WTC11 (cell line): ENCODE measurements at regions not wholly inside any gene's neighbourhood (a gene's known extent, or its start where the extent isn't known, plus 50 kb on each side); places are given as distances from the start of the nearest gene placed in this dataset.

Experiments
- ATAC-seq: fragments of 200-7000 bp; cut with Tn5 transposase; 2 replicates; pipeline ENCODE4 v1.10.0; 2021; ENCODE audit warnings: mild to moderate bottlenecking, moderate library complexity
- CTCF ChIA-PET: fragments of 300-600 bp; sonication (Branson Sonifier 250); formaldehyde crosslinking; loops from one replicate; lab custom pipeline; 2021; ENCODE audit warnings: antibody characterized with exemption; lab: Charles Lee
- POLR2A ChIA-PET: fragments of 350-600 bp; sonication (Branson Sonifier 250); formaldehyde crosslinking; loops from one replicate; lab custom pipeline; 2021; ENCODE audit warnings: antibody characterized with exemption; lab: Charles Lee
- DNase-seq: peaks from one replicate; pipeline ENCODE4 v3.0.0; 2021; ENCODE audit warnings: low spot score
- H3K27ac Mint-ChIP-seq: 2 replicates; pipeline ENCODE4 v1.8.0; 2021; ENCODE audit warnings: mixed read lengths
- H3K27me3 Mint-ChIP-seq: 2 replicates; pipeline ENCODE4 v1.8.0; 2021; ENCODE audit warnings: low read depth, mild to moderate bottlenecking, moderate library complexity, mixed read lengths
- H3K36me3 Mint-ChIP-seq: 2 replicates; pipeline ENCODE4 v1.8.0; 2021; ENCODE audit warnings: mixed read lengths
- H3K4me1 Mint-ChIP-seq: 2 replicates; pipeline ENCODE4 v1.8.0; 2022; ENCODE audit warnings: mixed read lengths
- H3K4me3 Mint-ChIP-seq: 2 replicates; pipeline ENCODE4 v1.8.0; 2021; ENCODE audit warnings: mild to moderate bottlenecking, moderate library complexity, mixed read lengths
- H3K9me3 Mint-ChIP-seq: 2 replicates; pipeline ENCODE4 v1.8.0; 2021; ENCODE audit warnings: mixed read lengths
- ATF2 ChIP-seq: sonication (generic); formaldehyde crosslinking; IDR thresholded peaks from 2 replicates; pipeline ENCODE4 v1.8.1; 2022; ENCODE audit warnings: low read depth, missing genetic modification reagents, borderline replicate concordance
- CDX4 ChIP-seq: fragments of 250-450 bp; sonication (Bioruptor Pico); IDR thresholded peaks from 2 replicates; pipeline ENCODE4 v1.9.0; 2021; ENCODE audit warnings: moderate library complexity, mild to moderate bottlenecking, inconsistent platforms, borderline replicate concordance
- EMX1 ChIP-seq: fragments of 250-450 bp; sonication (Bioruptor Pico); IDR thresholded peaks from 2 replicates; pipeline ENCODE4 v1.8.0; 2021; ENCODE audit warnings: mild to moderate bottlenecking
- FOXK1 ChIP-seq: sonication (generic); formaldehyde crosslinking; IDR thresholded peaks from 2 replicates; pipeline ENCODE4 v1.8.0; 2022; ENCODE audit warnings: mild to moderate bottlenecking, moderate library complexity, missing genetic modification reagents
- HMGA2 ChIP-seq: fragments of 250-450 bp; sonication (Bioruptor Pico); IDR thresholded peaks from 2 replicates; pipeline ENCODE4 v1.4.0; 2021; ENCODE audit warnings: mild to moderate bottlenecking, moderate library complexity
- IRF1 ChIP-seq: sonication (generic); formaldehyde crosslinking; IDR thresholded peaks from 2 replicates; pipeline ENCODE4 v1.8.0; 2023; ENCODE audit warnings: missing genetic modification reagents
- MXD4 ChIP-seq: fragments of 250-450 bp; sonication (Bioruptor Pico); IDR thresholded peaks from 2 replicates; pipeline ENCODE4 v1.8.0; 2021; ENCODE audit warnings: mild to moderate bottlenecking, moderate library complexity, borderline replicate concordance
- NFYB ChIP-seq: sonication (generic); formaldehyde crosslinking; conservative IDR thresholded peaks from 2 replicates; pipeline ENCODE4 v1.8.0; 2022; ENCODE audit warnings: low read depth, missing genetic modification reagents
- PRDM15 ChIP-seq: sonication (generic); formaldehyde crosslinking; IDR thresholded peaks from 2 replicates; pipeline ENCODE4 v1.8.0; 2022; ENCODE audit warnings: missing genetic modification reagents
- RELA ChIP-seq: sonication (generic); formaldehyde crosslinking; IDR thresholded peaks from 2 replicates; pipeline ENCODE4 v1.8.1; 2022; ENCODE audit warnings: missing genetic modification reagents, mild to moderate bottlenecking, borderline replicate concordance
- RORB ChIP-seq: fragments of 250-450 bp; sonication (Bioruptor Pico); IDR thresholded peaks from 2 replicates; pipeline ENCODE4 v1.9.0; 2021; ENCODE audit warnings: mild to moderate bottlenecking
- SP1 ChIP-seq: sonication (generic); formaldehyde crosslinking; conservative IDR thresholded peaks from 2 replicates; pipeline ENCODE4 v1.8.1; 2022; ENCODE audit warnings: missing genetic modification reagents
- TEAD1 ChIP-seq: sonication (generic); formaldehyde crosslinking; IDR thresholded peaks from 2 replicates; pipeline ENCODE4 v1.8.0; 2022; ENCODE audit warnings: mild to moderate bottlenecking, missing genetic modification reagents
- TEAD4 ChIP-seq: sonication (generic); formaldehyde crosslinking; IDR thresholded peaks from 2 replicates; pipeline ENCODE4 v1.8.0; 2022; ENCODE audit warnings: mild to moderate bottlenecking, missing genetic modification reagents
- TP53 ChIP-seq: sonication (generic); formaldehyde crosslinking; IDR thresholded peaks from 2 replicates; pipeline ENCODE4 v1.8.1; 2023; ENCODE audit warnings: mild to moderate bottlenecking, missing genetic modification reagents
- ZNF121 ChIP-seq: sonication (generic); formaldehyde crosslinking; IDR thresholded peaks from 2 replicates; pipeline ENCODE4 v1.8.0; 2023; ENCODE audit warnings: missing genetic modification reagents
- ZNF317 ChIP-seq: sonication (generic); formaldehyde crosslinking; IDR thresholded peaks from 2 replicates; pipeline ENCODE4 v1.8.1; 2023; ENCODE audit warnings: low read depth, mild to moderate bottlenecking, moderate library complexity, missing genetic modification reagents, borderline replicate concordance
- ZNF396 ChIP-seq: fragments of 250-450 bp; sonication (Bioruptor Pico); IDR thresholded peaks from 2 replicates; pipeline ENCODE4 v1.8.0; 2021; ENCODE audit warnings: mild to moderate bottlenecking, moderate library complexity, borderline replicate concordance
- ZNF512 ChIP-seq: sonication (generic); formaldehyde crosslinking; IDR thresholded peaks from 2 replicates; pipeline ENCODE4 v1.8.1; 2022; ENCODE audit warnings: missing genetic modification reagents, borderline replicate concordance
- TF ChIP-seq, protein P1 (sequence below): fragments of 250-450 bp; sonication (Bioruptor Pico); IDR thresholded peaks from 2 replicates; pipeline ENCODE4 v1.9.0; 2021; ENCODE audit warnings: mild to moderate bottlenecking, borderline replicate concordance

GRCh38 chr4:75308049-75308448 lies 206.2 kb downstream of the RCHY1 start:
- Mint-ChIP-seq H3K36me3 (peaks cover 12% of the 10 kb centered on the region), H3K9me3 (peaks cover 31% of the 10 kb centered on the region), H3K4me3 (no peak overlapping the region), H3K27ac (no peak overlapping the region), H3K4me1 (no peaks in the 10 kb centered on the region), H3K27me3 (no peaks in the 10 kb centered on the region; the same call in 1 of the 2 replicates)
- DNase-seq (no peak), ATAC-seq (no peak)
- CTCF ChIA-PET = no interaction called here
- POLR2A ChIA-PET = no interaction called here
- TF ChIP-seq TEAD4 (CRISPR knock-in tag) = no peak
- no peak for TF ChIP-seq RORB
- TF ChIP-seq HMGA2 (CRISPR knock-in tag) = no peak
- TF ChIP-seq ZNF317 (CRISPR knock-in tag) = no peak
- no peak for TF ChIP-seq EMX1 (CRISPR knock-in tag)
- no peak for TF ChIP-seq IRF1
- no peak for TF ChIP-seq TP53 (CRISPR knock-in tag)
- no peak for TF ChIP-seq TEAD1 (CRISPR knock-in tag)
- no peak for TF ChIP-seq NFYB (CRISPR knock-in tag)
- TF ChIP-seq ZNF396 (CRISPR knock-in tag) = no peak
- TF ChIP-seq CDX4 = no peak
- no peak for TF ChIP-seq RELA
- no peak for TF ChIP-seq PRDM15 (CRISPR knock-in tag)
- TF ChIP-seq ZNF121 (CRISPR knock-in tag) = no peak
- TF ChIP-seq FOXK1 (CRISPR knock-in tag) = no peak
- TF ChIP-seq SP1 (CRISPR knock-in tag) = no peak
- no peak for TF ChIP-seq ZNF512 (CRISPR knock-in tag)
- no peak for TF ChIP-seq MXD4 (CRISPR knock-in tag)
- TF ChIP-seq, protein P1, sequence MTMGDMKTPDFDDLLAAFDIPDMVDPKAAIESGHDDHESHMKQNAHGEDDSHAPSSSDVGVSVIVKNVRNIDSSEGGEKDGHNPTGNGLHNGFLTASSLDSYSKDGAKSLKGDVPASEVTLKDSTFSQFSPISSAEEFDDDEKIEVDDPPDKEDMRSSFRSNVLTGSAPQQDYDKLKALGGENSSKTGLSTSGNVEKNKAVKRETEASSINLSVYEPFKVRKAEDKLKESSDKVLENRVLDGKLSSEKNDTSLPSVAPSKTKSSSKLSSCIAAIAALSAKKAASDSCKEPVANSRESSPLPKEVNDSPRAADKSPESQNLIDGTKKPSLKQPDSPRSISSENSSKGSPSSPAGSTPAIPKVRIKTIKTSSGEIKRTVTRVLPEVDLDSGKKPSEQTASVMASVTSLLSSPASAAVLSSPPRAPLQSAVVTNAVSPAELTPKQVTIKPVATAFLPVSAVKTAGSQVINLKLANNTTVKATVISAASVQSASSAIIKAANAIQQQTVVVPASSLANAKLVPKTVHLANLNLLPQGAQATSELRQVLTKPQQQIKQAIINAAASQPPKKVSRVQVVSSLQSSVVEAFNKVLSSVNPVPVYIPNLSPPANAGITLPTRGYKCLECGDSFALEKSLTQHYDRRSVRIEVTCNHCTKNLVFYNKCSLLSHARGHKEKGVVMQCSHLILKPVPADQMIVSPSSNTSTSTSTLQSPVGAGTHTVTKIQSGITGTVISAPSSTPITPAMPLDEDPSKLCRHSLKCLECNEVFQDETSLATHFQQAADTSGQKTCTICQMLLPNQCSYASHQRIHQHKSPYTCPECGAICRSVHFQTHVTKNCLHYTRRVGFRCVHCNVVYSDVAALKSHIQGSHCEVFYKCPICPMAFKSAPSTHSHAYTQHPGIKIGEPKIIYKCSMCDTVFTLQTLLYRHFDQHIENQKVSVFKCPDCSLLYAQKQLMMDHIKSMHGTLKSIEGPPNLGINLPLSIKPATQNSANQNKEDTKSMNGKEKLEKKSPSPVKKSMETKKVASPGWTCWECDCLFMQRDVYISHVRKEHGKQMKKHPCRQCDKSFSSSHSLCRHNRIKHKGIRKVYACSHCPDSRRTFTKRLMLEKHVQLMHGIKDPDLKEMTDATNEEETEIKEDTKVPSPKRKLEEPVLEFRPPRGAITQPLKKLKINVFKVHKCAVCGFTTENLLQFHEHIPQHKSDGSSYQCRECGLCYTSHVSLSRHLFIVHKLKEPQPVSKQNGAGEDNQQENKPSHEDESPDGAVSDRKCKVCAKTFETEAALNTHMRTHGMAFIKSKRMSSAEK = no peak
- no peak for TF ChIP-seq ATF2 (CRISPR knock-in tag)
